Pons (tissue), 1 donor: ENCODE measurements at regions not wholly inside any gene's neighbourhood (a gene's known extent, or its start where the extent isn't known, plus 50 kb on each side); places are given as distances from the start of the nearest gene placed in this dataset.
"Not testable (repeated sequence)": the region's sequence is repeated elsewhere in the genome, so short reads cannot be mapped to it uniquely, and the experiment has no call there.

ENCODE experiments used
- DNase-seq: peaks from one replicate; pipeline ENCODE4 v3.0.0-alpha.2; 2016; ENCODE audit warnings: low spot score

GRCh38 chr4:52512291-52512690 lies 146.8 kb downstream of the USP46 start:
- no peak for DNase-seq

GRCh38 chr4:52522093-52522492 lies 137.0 kb downstream of the USP46 start:
- not testable (repeated sequence) for DNase-seq

GRCh38 chr4:52529983-52530382 lies 129.1 kb downstream of the USP46 start:
- no peak for DNase-seq

DNA sequence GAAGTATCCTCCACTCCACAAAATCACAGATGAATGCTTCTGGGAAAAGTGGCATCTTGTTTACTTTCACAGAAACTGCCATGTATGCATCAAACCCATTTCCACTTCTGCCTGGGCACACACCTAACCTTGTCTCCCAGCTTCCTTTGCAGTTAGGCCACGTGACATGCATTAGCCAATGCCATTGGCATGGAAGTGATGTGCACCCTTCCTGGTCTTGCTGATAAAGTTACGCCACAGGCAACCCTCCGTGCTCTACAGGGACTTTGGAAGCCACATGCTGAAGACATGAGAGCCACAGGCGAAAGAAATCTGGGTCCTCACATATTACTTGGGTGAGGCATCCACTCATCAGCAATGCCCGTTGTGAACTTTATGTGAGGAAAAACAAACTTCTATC lies 123.3 kb downstream of the USP46 start:
- no peak for DNase-seq
